ENCODE measurements at regions not wholly inside any gene's neighbourhood (a gene's known extent, or its start where the extent isn't known, plus 50 kb on each side); places are given as distances from the start of the nearest gene placed in this dataset.

- Histone ChIP-seq H3K27me3 (ENCODE audit: control insufficient read depth, insufficient read depth, low read length) (no peaks in the 10 kb centered on the region), H3K4me1 (ENCODE audit: control insufficient read depth, low read depth, low read length) (no peaks in the 10 kb centered on the region), H3K9me3 (ENCODE audit: control insufficient read depth, low read depth, low read length) (no peaks in the 10 kb centered on the region), H3K36me3 (ENCODE audit: control insufficient read depth, low read depth, low read length) (no peaks in the 10 kb centered on the region), H3K4me3 (ENCODE audit: low read length) (no peak overlapping the region), H3K27ac (ENCODE audit: low read length) (no peak overlapping the region), H3K9ac (ENCODE audit: low read length) (no peak overlapping the region)
Observed at GRCh38 chr1:67580691-67581403, 104.2 kb upstream of the GADD45A start.

- no peak overlapping the region for H3K27ac ChIP-seq (ENCODE audit: low read length)
- no peaks in the 10 kb centered on the region for H3K9me3 ChIP-seq (ENCODE audit: control insufficient read depth, low read depth, low read length)
- H3K4me3 ChIP-seq (ENCODE audit: low read length), result no peak overlapping the region
- no peaks in the 10 kb centered on the region for H3K27me3 ChIP-seq (ENCODE audit: control insufficient read depth, insufficient read depth, low read length)
- H3K9ac ChIP-seq (ENCODE audit: low read length), result no peak overlapping the region
- H3K36me3 ChIP-seq (ENCODE audit: control insufficient read depth, low read depth, low read length), result no peaks in the 10 kb centered on the region
- H3K4me1 ChIP-seq (ENCODE audit: control insufficient read depth, low read depth, low read length), result no peaks in the 10 kb centered on the region
Observed at GRCh38 chr1:67582625-67583461, 102.2 kb upstream of the GADD45A start.

GRCh38 chr1:67583462-67583950 is 101.5 kb upstream of the GADD45A start:
- Histone ChIP-seq H3K4me1 (ENCODE audit: control insufficient read depth, low read depth, low read length) (no peaks in the 10 kb centered on the region), H3K27ac (ENCODE audit: low read length) (no peak overlapping the region)

GRCh38 chr1:67584938-67585337 is 100.1 kb upstream of the GADD45A start:
- H3K4me3 ChIP-seq (ENCODE audit: low read length), result no peak overlapping the region
- no peak overlapping the region for H3K27ac ChIP-seq (ENCODE audit: low read length)
- H3K9ac ChIP-seq (ENCODE audit: low read length), result no peak overlapping the region
- no peaks in the 10 kb centered on the region for H3K27me3 ChIP-seq (ENCODE audit: control insufficient read depth, insufficient read depth, low read length)
- no peaks in the 10 kb centered on the region for H3K36me3 ChIP-seq (ENCODE audit: control insufficient read depth, low read depth, low read length)
- no peaks in the 10 kb centered on the region for H3K4me1 ChIP-seq (ENCODE audit: control insufficient read depth, low read depth, low read length)
- no peaks in the 10 kb centered on the region for H3K9me3 ChIP-seq (ENCODE audit: control insufficient read depth, low read depth, low read length)

More at GRCh38 chr1:67583462-67583950, 101.5 kb upstream of the GADD45A start:
- no peaks in the 10 kb centered on the region for H3K36me3 ChIP-seq (ENCODE audit: control insufficient read depth, low read depth, low read length)
- H3K9ac ChIP-seq (ENCODE audit: low read length), result no peak overlapping the region
- H3K4me3 ChIP-seq (ENCODE audit: low read length), result no peak overlapping the region
- H3K9me3 ChIP-seq (ENCODE audit: control insufficient read depth, low read depth, low read length), result no peaks in the 10 kb centered on the region
- H3K27me3 ChIP-seq (ENCODE audit: control insufficient read depth, insufficient read depth, low read length), result no peaks in the 10 kb centered on the region

GRCh38 chr1:67586596-67586995 is 98.4 kb upstream of the GADD45A start:
- peaks cover 7% of the 10 kb centered on the region for H3K4me1 ChIP-seq (ENCODE audit: control insufficient read depth, low read depth, low read length)
- H3K9me3 ChIP-seq (ENCODE audit: control insufficient read depth, low read depth, low read length), result no peaks in the 10 kb centered on the region
- no peak overlapping the region for H3K9ac ChIP-seq (ENCODE audit: low read length)
- no peak overlapping the region for H3K27ac ChIP-seq (ENCODE audit: low read length)
- no peaks in the 10 kb centered on the region for H3K36me3 ChIP-seq (ENCODE audit: control insufficient read depth, low read depth, low read length)
- no peak overlapping the region for H3K4me3 ChIP-seq (ENCODE audit: low read length)
- no peaks in the 10 kb centered on the region for H3K27me3 ChIP-seq (ENCODE audit: control insufficient read depth, insufficient read depth, low read length)

GRCh38 chr1:67588178-67588855 is 96.7 kb upstream of the GADD45A start:
- peaks cover 7% of the 10 kb centered on the region for H3K4me1 ChIP-seq (ENCODE audit: control insufficient read depth, low read depth, low read length)
- no peak overlapping the region for H3K4me3 ChIP-seq (ENCODE audit: low read length)
- H3K36me3 ChIP-seq (ENCODE audit: control insufficient read depth, low read depth, low read length), result no peaks in the 10 kb centered on the region
- H3K9me3 ChIP-seq (ENCODE audit: control insufficient read depth, low read depth, low read length), result no peaks in the 10 kb centered on the region
- no peaks in the 10 kb centered on the region for H3K27me3 ChIP-seq (ENCODE audit: control insufficient read depth, insufficient read depth, low read length)
- H3K27ac ChIP-seq (ENCODE audit: low read length), result no peak overlapping the region
- H3K9ac ChIP-seq (ENCODE audit: low read length), result no peak overlapping the region

- Histone ChIP-seq H3K4me3 (ENCODE audit: low read length) (no peak overlapping the region), H3K27ac (ENCODE audit: low read length) (no peak overlapping the region), H3K9ac (ENCODE audit: low read length) (no peak overlapping the region), H3K9me3 (ENCODE audit: control insufficient read depth, low read depth, low read length) (no peaks in the 10 kb centered on the region), H3K27me3 (ENCODE audit: control insufficient read depth, insufficient read depth, low read length) (no peaks in the 10 kb centered on the region), H3K36me3 (ENCODE audit: control insufficient read depth, low read depth, low read length) (no peaks in the 10 kb centered on the region), H3K4me1 (ENCODE audit: control insufficient read depth, low read depth, low read length) (peaks cover 7% of the 10 kb centered on the region)
Observed at GRCh38 chr1:67589519-67590233, 95.3 kb upstream of the GADD45A start.

- no peak overlapping the region for H3K9ac ChIP-seq (ENCODE audit: low read length)
- no peaks in the 10 kb centered on the region for H3K27me3 ChIP-seq (ENCODE audit: control insufficient read depth, insufficient read depth, low read length)
- H3K9me3 ChIP-seq (ENCODE audit: control insufficient read depth, low read depth, low read length), result no peaks in the 10 kb centered on the region
- H3K27ac ChIP-seq (ENCODE audit: low read length), result no peak overlapping the region
- no peak overlapping the region for H3K4me3 ChIP-seq (ENCODE audit: low read length)
- H3K4me1 ChIP-seq (ENCODE audit: control insufficient read depth, low read depth, low read length), result peaks cover 7% of the 10 kb centered on the region
- H3K36me3 ChIP-seq (ENCODE audit: control insufficient read depth, low read depth, low read length), result no peaks in the 10 kb centered on the region
Observed at GRCh38 chr1:67590329-67590728, 94.7 kb upstream of the GADD45A start.

GRCh38 chr1:67594764-67595163 is 90.2 kb upstream of the GADD45A start:
- H3K9ac ChIP-seq (ENCODE audit: low read length), result no peak overlapping the region
- H3K36me3 ChIP-seq (ENCODE audit: control insufficient read depth, low read depth, low read length), result no peaks in the 10 kb centered on the region
- H3K4me3 ChIP-seq (ENCODE audit: low read length), result no peak overlapping the region
- no peaks in the 10 kb centered on the region for H3K27me3 ChIP-seq (ENCODE audit: control insufficient read depth, insufficient read depth, low read length)
- H3K4me1 ChIP-seq (ENCODE audit: control insufficient read depth, low read depth, low read length), result peaks cover 7% of the 10 kb centered on the region
- no peak overlapping the region for H3K27ac ChIP-seq (ENCODE audit: low read length)
- H3K9me3 ChIP-seq (ENCODE audit: control insufficient read depth, low read depth, low read length), result no peaks in the 10 kb centered on the region

GRCh38 chr1:67596674-67597073 is 88.3 kb upstream of the GADD45A start:
- Histone ChIP-seq H3K27me3 (ENCODE audit: control insufficient read depth, insufficient read depth, low read length) (no peaks in the 10 kb centered on the region), H3K36me3 (ENCODE audit: control insufficient read depth, low read depth, low read length) (no peaks in the 10 kb centered on the region), H3K27ac (ENCODE audit: low read length) (no peak overlapping the region), H3K9me3 (ENCODE audit: control insufficient read depth, low read depth, low read length) (no peaks in the 10 kb centered on the region), H3K4me1 (ENCODE audit: control insufficient read depth, low read depth, low read length) (peaks cover 4% of the 10 kb centered on the region), H3K4me3 (ENCODE audit: low read length) (no peak overlapping the region), H3K9ac (ENCODE audit: low read length) (no peak overlapping the region)

GRCh38 chr1:67597336-67597735 is 87.7 kb upstream of the GADD45A start:
- Histone ChIP-seq H3K9me3 (ENCODE audit: control insufficient read depth, low read depth, low read length) (no peaks in the 10 kb centered on the region), H3K4me1 (ENCODE audit: control insufficient read depth, low read depth, low read length) (peaks cover 4% of the 10 kb centered on the region), H3K36me3 (ENCODE audit: control insufficient read depth, low read depth, low read length) (no peaks in the 10 kb centered on the region), H3K9ac (ENCODE audit: low read length) (no peak overlapping the region), H3K27me3 (ENCODE audit: control insufficient read depth, insufficient read depth, low read length) (no peaks in the 10 kb centered on the region), H3K4me3 (ENCODE audit: low read length) (no peak overlapping the region), H3K27ac (ENCODE audit: low read length) (no peak overlapping the region)
